LNCAP (cell line): ENCODE measurements at regions not wholly inside any gene's neighbourhood (a gene's known extent, or its start where the extent isn't known, plus 50 kb on each side); places are given as distances from the start of the nearest gene placed in this dataset.

ENCODE experiments used
- TF ChIP-seq, protein P1 (sequence below): fragments of 450-650 bp; IDR thresholded peaks from 2 replicates; pipeline ENCODE4 v1.5.1; 2017; ENCODE audit warnings: mild to moderate bottlenecking

DNA sequence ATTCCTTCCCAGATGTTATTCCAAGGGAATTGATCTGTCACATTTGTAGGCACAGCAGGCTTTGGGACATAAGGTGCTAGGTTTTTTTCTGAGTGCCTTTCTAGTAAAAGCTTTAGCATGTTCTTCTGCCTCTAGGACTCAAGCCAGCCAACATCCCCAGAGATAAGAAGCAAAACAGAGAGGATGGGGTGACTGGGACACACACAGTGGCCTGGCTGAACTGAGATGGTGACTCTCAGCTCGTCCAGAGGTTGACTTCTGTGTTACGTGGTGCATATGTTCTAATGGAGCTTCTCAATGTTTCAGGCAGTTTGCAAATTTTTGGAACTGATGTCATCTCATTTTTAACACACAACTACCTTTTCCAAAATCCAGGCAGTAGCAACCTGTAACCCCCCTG, 188.1 kb upstream of the CELF2 start:
- TF ChIP-seq, protein P1, sequence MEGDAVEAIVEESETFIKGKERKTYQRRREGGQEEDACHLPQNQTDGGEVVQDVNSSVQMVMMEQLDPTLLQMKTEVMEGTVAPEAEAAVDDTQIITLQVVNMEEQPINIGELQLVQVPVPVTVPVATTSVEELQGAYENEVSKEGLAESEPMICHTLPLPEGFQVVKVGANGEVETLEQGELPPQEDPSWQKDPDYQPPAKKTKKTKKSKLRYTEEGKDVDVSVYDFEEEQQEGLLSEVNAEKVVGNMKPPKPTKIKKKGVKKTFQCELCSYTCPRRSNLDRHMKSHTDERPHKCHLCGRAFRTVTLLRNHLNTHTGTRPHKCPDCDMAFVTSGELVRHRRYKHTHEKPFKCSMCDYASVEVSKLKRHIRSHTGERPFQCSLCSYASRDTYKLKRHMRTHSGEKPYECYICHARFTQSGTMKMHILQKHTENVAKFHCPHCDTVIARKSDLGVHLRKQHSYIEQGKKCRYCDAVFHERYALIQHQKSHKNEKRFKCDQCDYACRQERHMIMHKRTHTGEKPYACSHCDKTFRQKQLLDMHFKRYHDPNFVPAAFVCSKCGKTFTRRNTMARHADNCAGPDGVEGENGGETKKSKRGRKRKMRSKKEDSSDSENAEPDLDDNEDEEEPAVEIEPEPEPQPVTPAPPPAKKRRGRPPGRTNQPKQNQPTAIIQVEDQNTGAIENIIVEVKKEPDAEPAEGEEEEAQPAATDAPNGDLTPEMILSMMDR, result no peak

- TF ChIP-seq, protein P1, result no peak
Measured at GRCh38 chr10:10830293-10830986, 187.2 kb upstream of the CELF2 start.

GRCh38 chr10:10831085-10831484, 186.6 kb upstream of the CELF2 start:
- TF ChIP-seq, protein P1, result no peak

GRCh38 chr10:10833955-10834354, 183.7 kb upstream of the CELF2 start:
- TF ChIP-seq, protein P1, result no peak

- TF ChIP-seq, protein P1, result no peak
Measured at GRCh38 chr10:10844251-10844650, 173.4 kb upstream of the CELF2 start.

DNA sequence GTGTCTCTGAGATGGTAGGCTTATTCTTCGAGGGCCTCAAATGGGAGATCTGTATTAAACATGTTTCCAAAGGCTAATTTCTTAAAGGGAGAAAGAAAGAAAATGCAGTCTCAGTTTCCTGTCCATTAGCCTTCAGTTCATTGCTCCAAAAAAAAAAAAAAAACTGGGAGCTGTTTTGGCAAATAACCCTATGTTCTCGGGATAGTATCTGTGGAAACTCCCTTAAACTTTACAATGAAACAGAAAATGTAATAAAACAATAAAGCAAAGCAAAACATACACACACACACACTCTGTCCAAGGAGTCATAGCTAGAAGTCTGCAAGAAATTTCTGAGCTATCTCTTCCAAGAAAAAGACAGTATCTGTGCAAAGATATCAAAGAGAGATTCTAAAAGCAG, 172.5 kb upstream of the CELF2 start:
- TF ChIP-seq, protein P1, result no peak

DNA sequence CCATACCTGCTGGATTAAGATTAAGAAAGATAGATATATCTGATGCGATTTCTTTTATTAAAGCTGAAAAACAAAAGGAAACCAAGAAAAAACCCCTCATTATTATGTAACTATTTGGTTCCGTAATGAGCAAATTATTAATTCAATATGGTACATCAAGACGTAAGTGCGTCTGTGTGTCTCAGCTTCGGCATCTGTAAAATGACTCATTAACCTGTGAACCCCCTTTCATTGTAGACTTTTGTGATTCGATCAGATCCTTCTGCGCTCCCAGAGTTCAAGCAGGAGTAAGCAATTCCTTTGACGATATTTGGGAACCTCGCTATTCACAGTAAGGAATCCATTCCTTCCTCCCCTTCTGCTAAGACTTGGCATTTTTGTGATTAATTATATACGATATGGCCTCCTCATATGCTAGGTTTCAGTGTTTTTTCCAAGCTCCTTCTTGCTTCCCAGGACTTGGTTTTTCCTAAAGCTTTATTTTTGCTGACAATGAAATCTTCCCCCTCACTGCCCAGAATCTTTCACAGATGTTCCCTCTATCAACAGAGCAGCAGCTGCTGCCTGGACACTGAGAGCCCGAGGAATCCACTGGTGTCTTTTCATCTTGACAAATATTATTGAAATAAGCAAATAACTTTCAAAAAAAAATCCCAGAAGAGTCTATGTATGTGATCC, 171.7 kb upstream of the CELF2 start:
- TF ChIP-seq, protein P1, result no peak
